Activated T-cell treated with anti-CD3 and anti-CD28 coated beads, Interleukin-2, amount 50 U/mL, for 4 hours (primary cell): ENCODE measurements at regions not wholly inside any gene's neighbourhood (a gene's known extent, or its start where the extent isn't known, plus 50 kb on each side); places are given as distances from the start of the nearest gene placed in this dataset.

Experiments used
- ATAC-seq, 2 donors: fragments of 200-7000 bp; cut with Tn5 transposase; one replicate each; pipeline ENCODE4 v1.10.0; 2021
- DNase-seq: peaks from one replicate; pipeline ENCODE4 v3.0.0-alpha.2; 2020
- H3K27me3 Mint-ChIP-seq: one replicate; pipeline ENCODE4 v1.8.0; 2021; ENCODE audit warnings: low read depth, mixed read lengths
- H3K36me3 Mint-ChIP-seq: one replicate; pipeline ENCODE4 v1.8.0; 2022; ENCODE audit warnings: mixed read lengths; ENCODE audit not compliant: insufficient read depth
- H3K4me1 Mint-ChIP-seq: one replicate; pipeline ENCODE4 v1.8.0; 2021; ENCODE audit warnings: low read depth, mixed read lengths
- H3K4me3 Mint-ChIP-seq: one replicate; pipeline ENCODE4 v1.8.0; 2021; ENCODE audit warnings: mild to moderate bottlenecking, moderate library complexity, mixed read lengths
- H3K9me3 Mint-ChIP-seq: one replicate; pipeline ENCODE4 v1.8.0; 2021; ENCODE audit warnings: mixed read lengths

DNA sequence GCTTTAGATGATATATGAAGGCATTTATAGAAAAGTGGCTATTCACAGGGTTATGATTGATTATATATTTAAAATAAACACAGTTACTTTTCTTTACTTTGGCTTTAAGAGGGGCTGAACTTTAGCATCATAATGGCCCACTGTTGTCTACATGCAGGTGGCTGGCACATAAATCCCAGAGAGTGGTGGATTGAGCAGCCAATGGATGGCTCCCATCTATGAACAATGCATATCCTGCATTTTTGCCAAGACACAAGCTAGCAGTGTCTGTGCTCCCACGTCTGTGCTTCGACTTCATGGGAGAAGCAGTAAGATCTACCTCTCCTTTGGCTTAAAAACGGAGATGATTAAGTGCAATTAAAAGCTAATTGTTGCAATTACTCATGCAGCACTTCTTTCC is 373.2 kb upstream of the CDH11 start:
- DNase-seq, result no peak
- no peak for ATAC-seq
- Mint-ChIP-seq H3K4me3 (no peak overlapping the region), H3K36me3 (no peaks in the 10 kb centered on the region), H3K9me3 (peaks cover 4% of the 10 kb centered on the region), H3K4me1 (no peaks in the 10 kb centered on the region), H3K27me3 (no peaks in the 10 kb centered on the region)

DNA sequence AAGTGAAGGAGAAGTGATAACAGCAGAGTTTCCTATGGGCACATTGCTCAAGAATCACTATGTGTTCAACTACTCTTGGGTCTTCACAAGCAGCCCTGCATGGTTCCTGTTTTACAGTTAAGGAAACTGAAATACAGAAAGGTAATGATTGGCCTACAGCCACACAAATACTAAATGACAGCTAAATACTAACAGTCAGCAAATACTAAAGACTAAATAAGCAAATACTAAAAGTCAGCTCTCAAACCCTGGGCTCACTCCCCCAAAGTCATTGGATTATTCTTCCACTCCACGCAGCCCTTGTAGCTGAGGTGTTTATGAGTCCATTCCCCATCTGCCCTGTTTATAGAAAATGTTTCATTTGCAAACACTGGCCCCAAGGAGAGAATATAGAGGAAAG is 372.7 kb upstream of the CDH11 start:
- H3K27me3 Mint-ChIP-seq, result no peaks in the 10 kb centered on the region
- no peak for ATAC-seq
- H3K4me1 Mint-ChIP-seq, result no peaks in the 10 kb centered on the region
- no peak for DNase-seq
- no peaks in the 10 kb centered on the region for H3K36me3 Mint-ChIP-seq
- no peak overlapping the region for H3K4me3 Mint-ChIP-seq
- H3K9me3 Mint-ChIP-seq, result peaks cover 4% of the 10 kb centered on the region

DNA sequence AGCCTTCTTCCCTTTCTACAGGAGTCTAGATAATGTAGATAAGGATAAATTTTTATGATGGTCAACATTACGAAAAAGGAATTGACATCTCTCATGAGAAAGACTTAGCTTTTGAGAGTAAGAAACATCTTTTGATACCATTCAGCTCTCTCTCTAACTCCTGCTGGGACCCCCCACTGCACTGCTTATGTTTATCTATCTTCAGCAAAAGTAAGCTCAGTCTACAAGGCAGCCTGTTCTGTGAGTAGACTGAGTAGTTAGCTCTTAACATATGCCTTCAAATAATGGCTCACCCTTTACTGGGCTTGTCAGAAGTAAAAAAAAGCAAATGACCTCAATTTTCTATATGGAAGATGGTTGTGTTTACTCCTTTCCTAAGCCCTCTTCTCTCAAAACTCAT is 372.2 kb upstream of the CDH11 start:
- peaks cover 4% of the 10 kb centered on the region for H3K9me3 Mint-ChIP-seq
- H3K27me3 Mint-ChIP-seq, result no peaks in the 10 kb centered on the region
- DNase-seq (no peak), ATAC-seq (no peak)
- no peaks in the 10 kb centered on the region for H3K4me1 Mint-ChIP-seq
- H3K4me3 Mint-ChIP-seq, result no peak overlapping the region
- no peaks in the 10 kb centered on the region for H3K36me3 Mint-ChIP-seq

DNA sequence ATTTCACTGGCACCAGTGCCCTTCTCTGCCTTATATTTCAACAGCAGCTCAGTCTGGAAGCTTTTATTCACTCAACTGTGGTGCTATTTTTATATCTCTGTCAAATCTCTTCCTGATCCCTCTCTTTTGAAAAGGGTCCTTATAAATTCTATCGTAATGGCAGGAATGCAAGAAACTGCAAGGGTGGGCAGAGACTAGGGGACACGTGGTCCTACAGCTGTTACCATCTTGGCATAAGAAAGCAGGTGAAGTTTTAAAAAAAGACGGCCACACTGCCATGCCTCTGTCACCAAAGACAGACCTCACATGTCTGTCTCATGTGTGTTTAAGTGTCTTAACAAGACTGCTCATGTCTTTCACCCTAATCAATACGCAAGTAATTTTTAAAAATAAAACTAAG is 368.4 kb upstream of the CDH11 start:
- Mint-ChIP-seq H3K4me1 (no peaks in the 10 kb centered on the region), H3K4me3 (no peak overlapping the region), H3K9me3 (no peaks in the 10 kb centered on the region), H3K27me3 (no peaks in the 10 kb centered on the region), H3K36me3 (no peaks in the 10 kb centered on the region)
- no peak for DNase-seq
- ATAC-seq, result no peak

DNA sequence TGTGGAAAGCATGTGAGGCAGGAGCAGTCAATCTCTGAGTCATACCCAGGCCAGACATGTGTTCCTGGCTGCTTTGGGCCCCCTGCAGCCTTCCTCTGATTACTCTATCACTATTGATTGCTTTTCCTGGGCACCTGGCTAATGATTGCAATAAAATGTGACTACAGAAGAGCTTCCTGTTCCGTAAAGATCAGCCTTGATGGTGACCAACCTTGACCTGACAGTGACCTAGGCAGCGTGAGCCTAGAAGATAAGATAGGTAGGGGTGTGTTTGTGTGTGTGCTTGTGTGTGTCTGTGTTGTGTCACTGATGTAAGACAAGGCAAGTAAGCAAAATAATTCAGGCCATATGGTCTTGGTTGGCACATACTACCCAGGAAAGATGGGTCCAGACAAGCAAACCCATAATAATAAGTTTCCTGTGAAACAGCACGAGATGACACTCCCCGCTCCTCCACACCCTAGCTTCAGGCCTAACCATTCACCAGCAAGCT is 367.7 kb upstream of the CDH11 start:
- no peak for ATAC-seq
- DNase-seq, result no peak
- no peaks in the 10 kb centered on the region for H3K36me3 Mint-ChIP-seq
- no peak overlapping the region for H3K4me3 Mint-ChIP-seq
- H3K9me3 Mint-ChIP-seq, result no peaks in the 10 kb centered on the region
- H3K4me1 Mint-ChIP-seq, result no peaks in the 10 kb centered on the region
- H3K27me3 Mint-ChIP-seq, result no peaks in the 10 kb centered on the region

DNA sequence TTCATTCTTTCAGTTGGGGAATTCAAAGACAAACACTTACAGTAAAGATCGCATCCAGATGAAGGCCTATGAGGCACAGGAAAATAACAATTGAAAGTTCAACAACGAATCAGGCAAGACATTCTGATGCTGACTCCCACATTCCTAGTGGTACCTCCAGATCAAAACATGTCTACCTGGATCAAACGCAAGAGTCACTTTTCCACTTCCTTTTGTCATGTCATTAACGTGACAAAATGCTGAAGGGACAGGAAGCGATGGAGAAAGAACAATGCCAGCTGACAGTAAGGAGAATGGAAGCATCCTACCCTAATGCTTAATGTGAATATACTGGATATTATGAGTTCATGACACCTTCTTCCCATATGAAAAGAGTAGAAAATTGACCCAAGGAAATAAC is 365.4 kb upstream of the CDH11 start:
- no peaks in the 10 kb centered on the region for H3K27me3 Mint-ChIP-seq

DNA sequence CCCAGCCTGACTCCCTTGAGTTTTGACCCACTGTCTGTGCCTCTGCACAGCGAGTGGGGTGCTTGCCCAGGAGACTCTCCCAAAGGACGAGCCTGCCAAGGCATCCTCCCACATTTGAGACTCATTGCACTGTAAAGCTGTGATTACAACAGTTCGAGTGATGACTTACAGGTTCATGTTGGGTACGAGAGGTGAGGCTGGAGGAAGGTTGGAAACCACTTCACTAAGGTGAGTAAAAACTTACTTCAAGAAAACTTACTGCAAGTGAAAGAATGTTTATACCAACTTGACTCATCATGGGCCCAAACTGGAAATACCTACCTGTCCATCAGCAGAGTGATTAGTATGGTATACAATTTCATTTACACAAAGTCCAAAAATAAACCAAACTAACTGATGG is 360.1 kb upstream of the CDH11 start:
- DNase-seq (no peak), ATAC-seq (no peak)
- H3K27me3 Mint-ChIP-seq, result no peaks in the 10 kb centered on the region
- no peak overlapping the region for H3K4me3 Mint-ChIP-seq
- H3K4me1 Mint-ChIP-seq, result no peaks in the 10 kb centered on the region
- peaks cover 4% of the 10 kb centered on the region for H3K9me3 Mint-ChIP-seq
- H3K36me3 Mint-ChIP-seq, result no peaks in the 10 kb centered on the region

More for the DNA sequence above, 365.4 kb upstream of the CDH11 start:
- DNase-seq (no peak), ATAC-seq (no peak)
- peaks cover 4% of the 10 kb centered on the region for H3K9me3 Mint-ChIP-seq
- no peaks in the 10 kb centered on the region for H3K36me3 Mint-ChIP-seq
- no peaks in the 10 kb centered on the region for H3K4me1 Mint-ChIP-seq
- H3K4me3 Mint-ChIP-seq, result no peak overlapping the region

DNA sequence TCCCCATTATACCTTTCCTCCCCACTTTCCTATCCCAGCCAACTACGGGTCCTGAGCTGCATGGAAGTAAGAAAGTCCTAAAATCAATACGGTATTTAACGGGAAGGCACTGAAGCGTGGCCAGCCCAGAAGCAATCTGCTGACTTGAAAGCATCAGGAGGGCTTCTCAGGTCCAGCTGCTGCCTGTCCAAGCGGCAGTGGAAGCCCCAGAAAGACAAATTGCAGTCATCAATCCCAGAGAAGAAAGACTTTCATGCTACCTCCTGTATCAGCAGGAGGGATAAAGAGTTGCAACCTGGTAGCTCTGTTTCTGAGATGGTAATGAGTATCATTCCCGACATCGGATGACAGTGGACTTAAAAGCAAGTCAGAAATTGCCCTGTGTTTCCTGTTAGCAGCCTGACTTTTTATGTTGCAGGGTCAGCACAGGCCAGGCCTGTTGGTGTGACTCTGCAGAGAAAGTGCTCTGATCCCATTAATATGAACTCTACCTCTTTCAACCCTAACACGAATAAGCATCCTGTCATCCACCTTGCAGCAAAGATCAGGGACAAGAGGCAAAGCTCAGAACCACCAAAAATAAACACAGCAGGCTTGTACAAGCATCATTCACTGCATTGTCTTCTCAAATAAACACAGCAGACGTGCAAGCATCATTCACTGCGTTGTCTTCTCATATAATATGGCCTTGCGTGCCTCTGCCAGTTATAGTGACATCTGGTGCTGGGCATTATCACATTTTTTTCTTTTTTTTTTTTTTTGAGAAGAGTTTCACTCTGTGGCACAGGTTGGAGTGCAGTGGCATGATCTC is 358.6 kb upstream of the CDH11 start:
- ATAC-seq (no peak), DNase-seq (no peak)
- no peaks in the 10 kb centered on the region for H3K27me3 Mint-ChIP-seq
- H3K4me1 Mint-ChIP-seq, result no peaks in the 10 kb centered on the region
- no peak overlapping the region for H3K4me3 Mint-ChIP-seq
- H3K9me3 Mint-ChIP-seq, result peaks cover 4% of the 10 kb centered on the region
- no peaks in the 10 kb centered on the region for H3K36me3 Mint-ChIP-seq

DNA sequence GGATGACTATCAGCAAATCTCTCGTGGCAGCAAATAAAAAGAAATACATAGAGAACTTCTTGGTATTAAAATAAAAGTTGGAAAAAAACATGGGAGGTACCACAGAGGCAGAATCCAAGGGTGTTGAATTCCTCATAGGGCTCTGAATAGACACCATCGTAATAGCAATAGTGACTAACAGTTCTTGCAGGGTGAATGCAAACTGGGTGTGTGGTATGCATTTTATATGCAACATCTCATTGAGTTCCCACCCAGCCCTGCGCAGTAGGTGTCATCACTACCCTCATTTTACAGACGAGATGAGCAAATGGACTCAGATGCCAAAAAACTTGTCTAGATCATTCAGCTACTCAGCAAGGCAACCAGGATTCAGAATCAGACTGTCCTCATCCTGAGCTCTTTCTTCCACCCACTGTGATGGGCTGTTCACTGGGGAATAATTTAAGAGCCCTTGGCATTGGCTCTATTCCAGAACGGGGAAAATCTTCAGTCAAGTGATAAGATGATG is 354.6 kb upstream of the CDH11 start:
- DNase-seq (no peak), ATAC-seq (no peak)
- Mint-ChIP-seq H3K27me3 (no peaks in the 10 kb centered on the region), H3K4me1 (no peaks in the 10 kb centered on the region), H3K36me3 (no peaks in the 10 kb centered on the region), H3K9me3 (peaks cover 3% of the 10 kb centered on the region), H3K4me3 (no peak overlapping the region)

DNA sequence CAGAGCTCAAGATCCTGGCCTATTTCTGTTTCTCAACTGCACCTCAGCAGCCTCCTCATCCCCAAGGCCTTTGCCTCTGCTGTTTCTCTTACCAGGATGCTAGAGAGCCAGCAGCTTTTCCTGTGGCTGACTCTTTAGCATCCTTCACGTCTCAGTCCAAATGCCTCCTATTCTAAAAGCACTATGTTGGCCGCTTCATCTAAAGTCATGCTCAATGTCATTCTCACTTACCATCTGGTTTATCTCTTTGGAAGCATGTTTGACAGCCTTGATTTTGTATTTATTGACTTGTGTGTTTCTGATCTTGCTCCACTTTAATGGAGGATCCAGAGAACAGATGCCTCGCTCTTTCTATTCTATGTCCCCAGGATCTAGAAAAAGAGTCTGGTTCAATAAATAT is 351.8 kb upstream of the CDH11 start:
- no peaks in the 10 kb centered on the region for H3K27me3 Mint-ChIP-seq
- H3K4me3 Mint-ChIP-seq, result no peak overlapping the region
- H3K4me1 Mint-ChIP-seq, result no peaks in the 10 kb centered on the region
- DNase-seq (no peak), ATAC-seq (no peak)
- H3K9me3 Mint-ChIP-seq, result peaks cover 3% of the 10 kb centered on the region
- H3K36me3 Mint-ChIP-seq, result no peaks in the 10 kb centered on the region

DNA sequence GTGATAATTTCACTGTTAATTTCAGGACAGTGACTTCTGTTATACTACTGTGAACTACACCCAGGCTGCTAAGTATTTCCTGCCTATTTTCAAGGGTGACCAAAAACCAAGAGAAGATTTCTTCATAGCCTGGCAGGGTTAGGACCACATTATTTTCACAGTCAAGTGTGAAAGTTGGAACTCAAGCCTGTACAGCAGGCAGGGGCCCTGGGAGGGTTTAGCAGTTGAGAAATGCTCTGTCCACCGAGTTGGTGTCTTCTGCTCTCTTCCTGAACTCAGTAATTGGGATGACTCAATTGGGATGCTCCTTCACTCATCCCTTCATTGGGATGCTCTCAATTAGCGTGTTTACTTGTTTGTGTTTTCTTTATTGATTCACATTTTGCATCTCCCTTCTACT is 347.3 kb upstream of the CDH11 start:
- Mint-ChIP-seq H3K36me3 (no peaks in the 10 kb centered on the region), H3K9me3 (peaks cover 6% of the 10 kb centered on the region), H3K27me3 (no peaks in the 10 kb centered on the region), H3K4me3 (no peak overlapping the region), H3K4me1 (no peaks in the 10 kb centered on the region)
- DNase-seq (no peak), ATAC-seq (no peak)

DNA sequence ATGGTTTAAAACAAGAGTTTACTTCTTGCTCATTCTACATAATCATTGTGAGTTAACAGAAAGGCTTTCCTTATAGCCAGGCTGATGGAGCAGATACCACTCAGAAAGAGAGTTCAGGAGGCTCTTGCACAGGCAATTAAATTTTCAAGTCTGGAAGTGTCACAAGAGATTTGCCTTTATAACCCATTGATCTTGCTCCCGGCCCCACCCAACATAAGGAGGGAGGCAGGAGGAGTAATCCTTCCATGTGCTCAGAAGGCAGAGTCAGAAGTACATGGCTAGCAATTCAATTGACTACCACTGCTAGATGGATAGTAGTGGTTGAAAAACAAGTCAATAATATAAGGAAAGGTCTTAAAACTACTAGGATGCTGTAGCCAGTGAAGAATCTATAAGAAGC is 346.3 kb upstream of the CDH11 start:
- H3K4me1 Mint-ChIP-seq, result no peaks in the 10 kb centered on the region
- no peak for ATAC-seq
- no peak overlapping the region for H3K4me3 Mint-ChIP-seq
- no peak for DNase-seq
- H3K27me3 Mint-ChIP-seq, result no peaks in the 10 kb centered on the region
- H3K36me3 Mint-ChIP-seq, result no peaks in the 10 kb centered on the region
- peaks cover 3% of the 10 kb centered on the region for H3K9me3 Mint-ChIP-seq

DNA sequence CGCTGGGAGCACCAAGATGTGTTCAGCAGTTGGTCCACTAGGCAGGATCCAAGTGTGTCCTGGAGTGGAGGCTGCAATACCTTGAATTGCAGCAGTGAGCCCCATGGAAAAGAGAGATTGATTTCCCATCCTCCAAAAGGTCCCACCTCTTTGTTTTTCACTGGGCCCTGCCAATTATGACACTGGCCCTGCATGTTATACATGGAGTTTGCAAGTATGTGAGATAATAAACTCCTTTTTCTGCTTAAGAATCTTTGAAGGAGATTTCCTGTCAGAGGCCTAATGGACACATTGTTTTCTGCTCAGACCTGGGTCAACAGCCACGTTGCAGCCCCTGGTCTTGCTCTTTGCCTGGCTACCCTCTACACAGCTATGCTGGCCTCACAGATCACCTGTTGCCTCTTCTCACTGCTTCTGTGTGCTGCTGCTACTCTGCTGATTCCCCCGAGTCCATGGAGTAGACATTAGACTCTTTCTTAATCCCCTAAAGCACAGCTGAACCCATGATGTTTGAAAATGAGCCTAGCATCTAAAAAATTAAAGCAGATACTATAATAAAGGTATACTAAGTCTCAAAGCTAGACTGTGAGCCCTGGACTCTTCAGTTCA is 341.9 kb upstream of the CDH11 start:
- no peaks in the 10 kb centered on the region for H3K4me1 Mint-ChIP-seq
- no peaks in the 10 kb centered on the region for H3K27me3 Mint-ChIP-seq
- DNase-seq (no peak), ATAC-seq (no peak)
- H3K36me3 Mint-ChIP-seq, result no peaks in the 10 kb centered on the region
- peaks cover 8% of the 10 kb centered on the region for H3K9me3 Mint-ChIP-seq
- H3K4me3 Mint-ChIP-seq, result no peak overlapping the region

DNA sequence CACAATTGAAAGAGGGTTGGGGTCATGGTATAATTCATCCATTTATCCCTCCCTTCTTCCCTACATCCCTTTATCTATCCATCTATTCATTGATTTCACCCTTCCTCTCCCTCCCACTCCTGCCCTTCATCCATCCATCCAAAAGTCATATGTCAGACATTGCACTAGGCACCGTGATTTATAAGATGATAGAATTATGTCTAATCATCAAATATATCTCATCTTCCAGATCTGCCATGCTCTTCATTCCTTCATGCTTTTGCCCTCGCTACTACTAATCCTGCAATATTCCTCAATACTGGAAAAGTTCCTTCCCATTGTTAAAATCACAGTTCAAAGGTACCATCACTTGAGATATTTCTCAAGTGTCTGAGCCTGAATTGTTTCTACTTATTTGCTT is 335.2 kb upstream of the CDH11 start:
- DNase-seq, result no peak
- Mint-ChIP-seq H3K36me3 (no peaks in the 10 kb centered on the region), H3K9me3 (peaks cover 5% of the 10 kb centered on the region), H3K4me1 (no peaks in the 10 kb centered on the region), H3K4me3 (no peak overlapping the region), H3K27me3 (no peaks in the 10 kb centered on the region)
- ATAC-seq, result no peak

DNA sequence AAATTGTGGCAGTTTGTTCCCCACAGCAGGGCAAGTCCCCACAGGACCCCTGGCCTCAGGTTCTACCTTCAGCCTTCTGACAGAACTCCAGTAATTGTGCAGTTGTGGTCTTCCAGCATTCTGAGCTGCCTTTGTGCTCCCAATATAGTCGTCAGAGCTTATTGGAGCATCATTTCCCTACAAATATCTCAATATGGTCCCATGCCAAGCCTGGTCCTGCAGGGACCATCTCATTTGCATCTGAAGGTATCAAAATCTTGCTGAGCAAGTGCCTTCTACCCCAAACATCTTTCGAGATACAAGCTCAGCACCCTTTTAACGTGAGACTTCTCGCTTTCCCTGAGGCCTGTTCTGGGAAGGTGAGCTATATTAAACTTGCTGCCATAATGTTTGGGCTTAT is 333.9 kb upstream of the CDH11 start:
- ATAC-seq, result no peak
- no peaks in the 10 kb centered on the region for H3K4me1 Mint-ChIP-seq
- no peaks in the 10 kb centered on the region for H3K27me3 Mint-ChIP-seq

More for the DNA sequence above, 333.9 kb upstream of the CDH11 start:
- no peaks in the 10 kb centered on the region for H3K36me3 Mint-ChIP-seq
- no peak overlapping the region for H3K4me3 Mint-ChIP-seq
- H3K9me3 Mint-ChIP-seq, result no peaks in the 10 kb centered on the region
- DNase-seq, result no peak
